ENCODE measurements at regions not wholly inside any gene's neighbourhood (a gene's known extent, or its start where the extent isn't known, plus 50 kb on each side); places are given as distances from the start of the nearest gene placed in this dataset.

GRCh38 chr13:70223911-70224310 lies 115.7 kb upstream of the KLHL1 start (continued):
- TF ChIP-seq HMGXB3 (CRISPR knock-in tag; IDR thresholded peaks at IDR 0.05; ENCODE audit: borderline replicate concordance) (no peak), PCBP1 (IDR thresholded peaks at IDR 0.05; ENCODE audit: borderline replicate concordance, low read depth, low read length) (no peak), RBAK (CRISPR knock-in tag; IDR thresholded peaks at IDR 0.05) (no peak), ZNF816 (CRISPR knock-in tag; IDR thresholded peaks at IDR 0.05; ENCODE audit: borderline replicate concordance) (no peak)

GRCh38 chr13:70222926-70223325 lies 114.7 kb upstream of the KLHL1 start:
- no peaks in the 10 kb centered on the region for H3K79me2 ChIP-seq (ENCODE audit: insufficient read depth, low read length)
- H3K9ac ChIP-seq (ENCODE audit: insufficient read depth, low read depth, low read length): no peak overlapping the region
- no TSS peak for BruUV-seq (replicated peaks)
- no peak for ATAC-seq
- H3K27ac ChIP-seq (ENCODE audit: extremely low read length, insufficient read depth, low read length): no peak overlapping the region
- H4K20me1 ChIP-seq (ENCODE audit: insufficient read depth, low read length): no peaks in the 10 kb centered on the region
- H3K9me3 ChIP-seq (ENCODE audit: low read length): no peaks in the 10 kb centered on the region
- ChIA-PET POLR2A (no interaction called here), CTCF (ENCODE audit: low intra/inter-chr PET ratio, low total read pairs) (no interaction called here)
- H3K4me2 ChIP-seq (ENCODE audit: low read depth, low read length): no peak overlapping the region
- WGBS (ENCODE audit: low lambda C conversion rate): 0% methylated on average over 2 of the region's 2 CpGs
- DNase-seq (ENCODE audit: low spot score): no peak
- intact Hi-C loops (cut with micrococcal nuclease; ENCODE audit: unreplicated experiment): no loop called here
- in situ Hi-C loops (cut with HindIII; ENCODE audit: extremely low pct_ligation_motif_present, low pct_unique_long_range_greater_than_20kb): no loop called here
- no peaks in the 10 kb centered on the region for H3K4me1 ChIP-seq (ENCODE audit: insufficient read depth, low read length)
- no peaks in the 10 kb centered on the region for H3K27me3 ChIP-seq (ENCODE audit: control insufficient read depth in 1 of 2, insufficient read depth in 2 of 2, low read length in 2 of 2)
- no peak overlapping the region for H2AFZ ChIP-seq (ENCODE audit: low read length)
- no peaks in the 10 kb centered on the region for H3K36me3 ChIP-seq (replicated peaks in 1 of 2; ENCODE audit: control insufficient read depth in 1 of 2, insufficient read depth in 2 of 2, low read length in 2 of 2)
- no peak for FAIRE-seq
- no peak overlapping the region for H3K4me3 ChIP-seq (replicated peaks in 1 of 3; ENCODE audit: insufficient read depth in 1 of 3, low read depth in 2 of 3, low read length in 3 of 3)
- TF ChIP-seq CC2D1A (CRISPR knock-in tag; IDR thresholded peaks at IDR 0.05) (no peak), DDIT3 (CRISPR knock-in tag; IDR thresholded peaks at IDR 0.05) (no peak), ZNF282 (IDR thresholded peaks at IDR 0.05; ENCODE audit: partially characterized antibody) (no peak), TSC22D2 (CRISPR knock-in tag; IDR thresholded peaks at IDR 0.05; ENCODE audit: borderline replicate concordance) (no peak), DNMT1 (CRISPR knock-in tag; IDR thresholded peaks at IDR 0.05) (no peak), RCOR2 (CRISPR knock-in tag; IDR thresholded peaks at IDR 0.05) (no peak), ZNF280D (CRISPR knock-in tag; IDR thresholded peaks at IDR 0.05) (no peak), LRRFIP1 (CRISPR knock-in tag; conservative IDR thresholded peaks at IDR 0.05) (no peak)
